ENCODE measurements at regions not wholly inside any gene's neighbourhood (a gene's known extent, or its start where the extent isn't known, plus 50 kb on each side); places are given as distances from the start of the nearest gene placed in this dataset.

GRCh38 chr2:51971136-51971535, 939.2 kb upstream of the NRXN1 start:
- TF ChIP-seq CTCF (IDR thresholded peaks at IDR 0.05; ENCODE audit: insufficient read depth, low read length, poor library complexity, severe bottlenecking) = no peak
- Histone ChIP-seq H3K27me3 (ENCODE audit: control insufficient read depth, insufficient read depth, low read length) (no peaks in the 10 kb centered on the region), H3K4me3 (ENCODE audit: low read depth, low read length) (no peak overlapping the region), H3K36me3 (ENCODE audit: control insufficient read depth, insufficient read depth, low read length) (no peaks in the 10 kb centered on the region)
- no peak for DNase-seq (ENCODE audit: low read depth)

DNA sequence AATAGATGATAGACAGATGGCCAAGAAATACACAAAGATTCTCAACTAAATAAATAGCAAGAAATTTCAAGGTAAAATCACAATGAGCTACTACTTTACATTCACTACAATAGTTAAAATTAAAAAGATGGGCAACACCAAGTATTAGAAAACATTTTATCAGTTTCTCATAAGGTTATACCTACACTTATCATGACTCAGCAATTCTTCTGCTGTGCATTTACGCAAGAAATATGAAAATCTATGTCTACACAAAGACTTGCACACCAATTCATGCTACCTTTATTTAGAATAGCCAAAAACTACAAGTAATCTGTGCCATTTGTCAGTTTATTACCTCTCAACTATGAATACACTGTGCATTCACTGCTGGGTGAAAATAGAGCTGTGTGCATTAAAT, 937.4 kb upstream of the NRXN1 start:
- Histone ChIP-seq H3K4me3 (ENCODE audit: low read depth, low read length) (no peak overlapping the region), H3K27me3 (ENCODE audit: control insufficient read depth, insufficient read depth, low read length) (no peaks in the 10 kb centered on the region), H3K36me3 (ENCODE audit: control insufficient read depth, insufficient read depth, low read length) (no peaks in the 10 kb centered on the region)
- DNase-seq (ENCODE audit: low read depth) = no peak
- TF ChIP-seq CTCF (IDR thresholded peaks at IDR 0.05; ENCODE audit: insufficient read depth, low read length, poor library complexity, severe bottlenecking) = no peak

DNA sequence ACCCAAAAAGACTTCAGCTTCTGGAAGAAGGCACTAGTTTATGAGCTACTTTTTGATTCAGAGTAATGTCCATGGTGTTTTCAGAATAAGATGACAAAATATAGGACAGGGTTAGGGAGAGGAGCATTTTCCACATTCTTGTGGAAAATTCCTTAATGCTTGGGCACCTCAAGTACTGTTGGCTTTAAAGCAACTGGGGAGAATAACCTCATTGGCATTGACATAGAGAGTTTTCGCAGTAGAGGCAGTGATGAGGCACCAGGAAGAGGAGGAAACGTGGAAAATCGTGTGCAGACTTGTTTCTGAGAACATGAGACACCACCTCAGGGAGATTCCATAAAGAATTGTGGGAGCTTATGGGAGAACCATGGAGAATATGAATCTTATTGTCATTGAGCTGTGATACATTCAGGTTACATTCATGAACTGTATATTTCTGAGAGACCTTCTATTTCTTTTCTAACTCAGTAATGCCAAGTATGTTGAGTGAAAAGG, 929.0 kb upstream of the NRXN1 start:
- Histone ChIP-seq H3K4me3 (ENCODE audit: low read depth, low read length) (no peak overlapping the region), H3K27me3 (ENCODE audit: control insufficient read depth, insufficient read depth, low read length) (no peaks in the 10 kb centered on the region), H3K36me3 (ENCODE audit: control insufficient read depth, insufficient read depth, low read length) (no peaks in the 10 kb centered on the region)
- DNase-seq (ENCODE audit: low read depth) = no peak
- no peak for TF ChIP-seq CTCF (IDR thresholded peaks at IDR 0.05; ENCODE audit: insufficient read depth, low read length, poor library complexity, severe bottlenecking)

- TF ChIP-seq CTCF (IDR thresholded peaks at IDR 0.05; ENCODE audit: insufficient read depth, low read length, poor library complexity, severe bottlenecking) = no peak
- no peaks in the 10 kb centered on the region for H3K27me3 ChIP-seq (ENCODE audit: control insufficient read depth, insufficient read depth, low read length)
- DNase-seq (ENCODE audit: low read depth) = no peak
- H3K36me3 ChIP-seq (ENCODE audit: control insufficient read depth, insufficient read depth, low read length) = no peaks in the 10 kb centered on the region
- no peak overlapping the region for H3K4me3 ChIP-seq (ENCODE audit: low read depth, low read length)
These were observed 928.3 kb upstream of the NRXN1 start for GRCh38 chr2:51960281-51960680.

GRCh38 chr2:51959696-51960095, 927.8 kb upstream of the NRXN1 start:
- no peak overlapping the region for H3K4me3 ChIP-seq (ENCODE audit: low read depth, low read length)

More at GRCh38 chr2:51959696-51960095, 927.8 kb upstream of the NRXN1 start:
- DNase-seq (ENCODE audit: low read depth) = no peak
- Histone ChIP-seq H3K27me3 (ENCODE audit: control insufficient read depth, insufficient read depth, low read length) (no peaks in the 10 kb centered on the region), H3K36me3 (ENCODE audit: control insufficient read depth, insufficient read depth, low read length) (no peaks in the 10 kb centered on the region)
- no peak for TF ChIP-seq CTCF (IDR thresholded peaks at IDR 0.05; ENCODE audit: insufficient read depth, low read length, poor library complexity, severe bottlenecking)
